SK-N-SH treated with all-trans-retinoic acid at 6 μM for 48 hours (cell line): ENCODE measurements at regions not wholly inside any gene's neighbourhood (a gene's known extent, or its start where the extent isn't known, plus 50 kb on each side); places are given as distances from the start of the nearest gene placed in this dataset.

Experiments
- ATAC-seq: fragments of 200-7000 bp; cut with Tn5 transposase; 3 replicates; pipeline ENCODE4 v1.9.1; 2020; ENCODE audit warnings: mild to moderate bottlenecking, moderate library complexity
- CSDC2 ChIP-seq: fragments of 250-450 bp; sonication (Bioruptor Pico); IDR thresholded peaks from 2 replicates; pipeline ENCODE4 v1.5.0; 2020; ENCODE audit warnings: mild to moderate bottlenecking, moderate library complexity
- ESRRG ChIP-seq: fragments of 250-450 bp; sonication (Bioruptor Pico); IDR thresholded peaks from 2 replicates; pipeline ENCODE4 v1.6.1; 2021; ENCODE audit warnings: mild to moderate bottlenecking
- OSR1 ChIP-seq: fragments of 250-450 bp; sonication (Bioruptor Pico); IDR thresholded peaks from 2 replicates; pipeline ENCODE4 v1.8.0; 2022; ENCODE audit warnings: moderate library complexity, mild to moderate bottlenecking, inconsistent platforms
- PPARA ChIP-seq: fragments of 250-450 bp; sonication (Bioruptor Pico); IDR thresholded peaks from 2 replicates; pipeline ENCODE4 v1.5.0; 2020; ENCODE audit warnings: mild to moderate bottlenecking, borderline replicate concordance
- SNAI2 ChIP-seq: fragments of 250-450 bp; sonication (Bioruptor Pico); IDR thresholded peaks from 2 replicates; pipeline ENCODE4 v1.5.0; 2020; ENCODE audit warnings: mild to moderate bottlenecking, moderate library complexity
- TCF4 ChIP-seq: fragments of 250-450 bp; sonication (Bioruptor Pico); IDR thresholded peaks from 2 replicates; pipeline ENCODE4 v1.8.0; 2021; ENCODE audit warnings: mild to moderate bottlenecking, moderate library complexity, borderline replicate concordance
- ZFP30 ChIP-seq: fragments of 450-650 bp; formaldehyde crosslinking; IDR thresholded peaks from 2 replicates; pipeline ENCODE4 v1.5.0; 2022; ENCODE audit warnings: mild to moderate bottlenecking, moderate library complexity
- ZNF565 ChIP-seq: fragments of 450-650 bp; formaldehyde crosslinking; conservative IDR thresholded peaks from 2 replicates; pipeline ENCODE4 v1.5.0; 2020; ENCODE audit warnings: low read depth, mild to moderate bottlenecking, moderate library complexity
- ZNF70 ChIP-seq: fragments of 450-650 bp; formaldehyde crosslinking; IDR thresholded peaks from 2 replicates; pipeline ENCODE4 v1.5.0; 2020; ENCODE audit warnings: mild to moderate bottlenecking, moderate library complexity
- TF ChIP-seq, protein P1 (sequence below): fragments of 250-450 bp; sonication (Bioruptor Pico); IDR thresholded peaks from 2 replicates; pipeline ENCODE4 v1.8.0; 2021; ENCODE audit warnings: low read depth, mild to moderate bottlenecking, moderate library complexity, borderline replicate concordance
- TF ChIP-seq, protein P2 (sequence below): fragments of 250-450 bp; sonication (Bioruptor Pico); IDR thresholded peaks from 2 replicates; pipeline ENCODE4 v1.5.0; 2020; ENCODE audit warnings: mild to moderate bottlenecking, moderate library complexity
- TF ChIP-seq, protein P3 (sequence below): fragments of 250-450 bp; sonication (Bioruptor Pico); IDR thresholded peaks from 2 replicates; pipeline ENCODE4 v1.8.0; 2020; ENCODE audit warnings: mild to moderate bottlenecking, moderate library complexity, borderline replicate concordance
- TF ChIP-seq, protein P4 (sequence below): fragments of 250-450 bp; sonication (Bioruptor Pico); IDR thresholded peaks from 2 replicates; pipeline ENCODE4 v1.5.1; 2021; ENCODE audit warnings: mild to moderate bottlenecking, moderate library complexity
- TF ChIP-seq, protein P5 (sequence below): fragments of 250-450 bp; sonication (Bioruptor Pico); IDR thresholded peaks from 2 replicates; pipeline ENCODE4 v1.5.1; 2020; ENCODE audit warnings: low read depth, mild to moderate bottlenecking, moderate library complexity

DNA sequence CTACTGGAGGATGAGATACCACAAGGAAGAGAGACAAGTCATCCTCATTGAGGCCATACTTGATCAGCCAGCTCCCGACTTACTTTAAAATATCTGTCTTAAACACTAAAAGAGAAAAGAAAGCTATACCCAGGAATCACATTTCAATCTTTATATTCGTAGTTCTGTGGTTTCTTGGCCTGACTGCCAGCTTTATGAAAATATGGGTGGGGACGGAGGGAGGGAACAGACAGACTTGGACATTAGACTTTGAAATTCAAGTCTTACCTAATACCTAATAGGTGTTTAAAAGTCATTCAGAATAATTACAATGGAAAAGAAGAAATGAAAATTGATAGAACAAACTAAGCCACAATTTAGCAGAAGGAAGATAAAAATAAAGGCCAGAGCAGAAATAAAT, 604.8 kb upstream of the RORB start:
- ATAC-seq = no peak
- TF ChIP-seq OSR1 = no peak
- TF ChIP-seq, protein P1, sequence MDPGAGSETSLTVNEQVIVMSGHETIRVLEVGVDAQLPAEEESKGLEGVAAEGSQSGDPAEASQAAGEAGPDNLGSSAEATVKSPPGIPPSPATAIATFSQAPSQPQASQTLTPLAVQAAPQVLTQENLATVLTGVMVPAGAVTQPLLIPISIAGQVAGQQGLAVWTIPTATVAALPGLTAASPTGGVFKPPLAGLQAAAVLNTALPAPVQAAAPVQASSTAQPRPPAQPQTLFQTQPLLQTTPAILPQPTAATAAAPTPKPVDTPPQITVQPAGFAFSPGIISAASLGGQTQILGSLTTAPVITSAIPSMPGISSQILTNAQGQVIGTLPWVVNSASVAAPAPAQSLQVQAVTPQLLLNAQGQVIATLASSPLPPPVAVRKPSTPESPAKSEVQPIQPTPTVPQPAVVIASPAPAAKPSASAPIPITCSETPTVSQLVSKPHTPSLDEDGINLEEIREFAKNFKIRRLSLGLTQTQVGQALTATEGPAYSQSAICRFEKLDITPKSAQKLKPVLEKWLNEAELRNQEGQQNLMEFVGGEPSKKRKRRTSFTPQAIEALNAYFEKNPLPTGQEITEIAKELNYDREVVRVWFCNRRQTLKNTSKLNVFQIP (CRISPR knock-in tag) = no peak
- no peak for TF ChIP-seq ZNF565 (CRISPR knock-in tag)
- TF ChIP-seq, protein P2, sequence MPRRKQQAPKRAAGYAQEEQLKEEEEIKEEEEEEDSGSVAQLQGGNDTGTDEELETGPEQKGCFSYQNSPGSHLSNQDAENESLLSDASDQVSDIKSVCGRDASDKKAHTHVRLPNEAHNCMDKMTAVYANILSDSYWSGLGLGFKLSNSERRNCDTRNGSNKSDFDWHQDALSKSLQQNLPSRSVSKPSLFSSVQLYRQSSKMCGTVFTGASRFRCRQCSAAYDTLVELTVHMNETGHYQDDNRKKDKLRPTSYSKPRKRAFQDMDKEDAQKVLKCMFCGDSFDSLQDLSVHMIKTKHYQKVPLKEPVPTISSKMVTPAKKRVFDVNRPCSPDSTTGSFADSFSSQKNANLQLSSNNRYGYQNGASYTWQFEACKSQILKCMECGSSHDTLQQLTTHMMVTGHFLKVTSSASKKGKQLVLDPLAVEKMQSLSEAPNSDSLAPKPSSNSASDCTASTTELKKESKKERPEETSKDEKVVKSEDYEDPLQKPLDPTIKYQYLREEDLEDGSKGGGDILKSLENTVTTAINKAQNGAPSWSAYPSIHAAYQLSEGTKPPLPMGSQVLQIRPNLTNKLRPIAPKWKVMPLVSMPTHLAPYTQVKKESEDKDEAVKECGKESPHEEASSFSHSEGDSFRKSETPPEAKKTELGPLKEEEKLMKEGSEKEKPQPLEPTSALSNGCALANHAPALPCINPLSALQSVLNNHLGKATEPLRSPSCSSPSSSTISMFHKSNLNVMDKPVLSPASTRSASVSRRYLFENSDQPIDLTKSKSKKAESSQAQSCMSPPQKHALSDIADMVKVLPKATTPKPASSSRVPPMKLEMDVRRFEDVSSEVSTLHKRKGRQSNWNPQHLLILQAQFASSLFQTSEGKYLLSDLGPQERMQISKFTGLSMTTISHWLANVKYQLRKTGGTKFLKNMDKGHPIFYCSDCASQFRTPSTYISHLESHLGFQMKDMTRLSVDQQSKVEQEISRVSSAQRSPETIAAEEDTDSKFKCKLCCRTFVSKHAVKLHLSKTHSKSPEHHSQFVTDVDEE (CRISPR knock-in tag) = no peak
- TF ChIP-seq, all 23 proteins: peak for 0

DNA sequence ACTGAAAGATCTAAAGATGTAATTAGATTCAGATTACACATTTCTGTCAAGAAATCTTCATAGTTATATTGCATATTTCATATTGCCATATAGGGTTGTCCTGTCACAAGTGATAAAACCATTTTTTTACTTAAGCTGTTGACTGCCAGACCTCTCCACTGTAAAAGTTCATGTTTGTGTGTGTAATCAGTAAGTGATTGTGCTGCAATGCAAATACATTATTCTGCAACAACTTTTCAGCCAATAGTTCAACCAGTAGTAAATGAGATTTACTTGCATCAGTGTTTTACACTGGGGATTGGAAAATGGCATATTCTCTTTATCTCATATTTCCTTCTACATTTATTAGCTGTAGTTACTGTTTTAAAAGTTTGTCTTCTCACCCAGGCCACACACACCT, 603.9 kb upstream of the RORB start:
- TF ChIP-seq, protein P3, sequence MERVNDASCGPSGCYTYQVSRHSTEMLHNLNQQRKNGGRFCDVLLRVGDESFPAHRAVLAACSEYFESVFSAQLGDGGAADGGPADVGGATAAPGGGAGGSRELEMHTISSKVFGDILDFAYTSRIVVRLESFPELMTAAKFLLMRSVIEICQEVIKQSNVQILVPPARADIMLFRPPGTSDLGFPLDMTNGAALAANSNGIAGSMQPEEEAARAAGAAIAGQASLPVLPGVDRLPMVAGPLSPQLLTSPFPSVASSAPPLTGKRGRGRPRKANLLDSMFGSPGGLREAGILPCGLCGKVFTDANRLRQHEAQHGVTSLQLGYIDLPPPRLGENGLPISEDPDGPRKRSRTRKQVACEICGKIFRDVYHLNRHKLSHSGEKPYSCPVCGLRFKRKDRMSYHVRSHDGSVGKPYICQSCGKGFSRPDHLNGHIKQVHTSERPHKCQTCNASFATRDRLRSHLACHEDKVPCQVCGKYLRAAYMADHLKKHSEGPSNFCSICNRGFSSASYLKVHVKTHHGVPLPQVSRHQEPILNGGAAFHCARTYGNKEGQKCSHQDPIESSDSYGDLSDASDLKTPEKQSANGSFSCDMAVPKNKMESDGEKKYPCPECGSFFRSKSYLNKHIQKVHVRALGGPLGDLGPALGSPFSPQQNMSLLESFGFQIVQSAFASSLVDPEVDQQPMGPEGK = no peak
- TF ChIP-seq ZNF565 (CRISPR knock-in tag) = no peak
- TF ChIP-seq, protein P4, sequence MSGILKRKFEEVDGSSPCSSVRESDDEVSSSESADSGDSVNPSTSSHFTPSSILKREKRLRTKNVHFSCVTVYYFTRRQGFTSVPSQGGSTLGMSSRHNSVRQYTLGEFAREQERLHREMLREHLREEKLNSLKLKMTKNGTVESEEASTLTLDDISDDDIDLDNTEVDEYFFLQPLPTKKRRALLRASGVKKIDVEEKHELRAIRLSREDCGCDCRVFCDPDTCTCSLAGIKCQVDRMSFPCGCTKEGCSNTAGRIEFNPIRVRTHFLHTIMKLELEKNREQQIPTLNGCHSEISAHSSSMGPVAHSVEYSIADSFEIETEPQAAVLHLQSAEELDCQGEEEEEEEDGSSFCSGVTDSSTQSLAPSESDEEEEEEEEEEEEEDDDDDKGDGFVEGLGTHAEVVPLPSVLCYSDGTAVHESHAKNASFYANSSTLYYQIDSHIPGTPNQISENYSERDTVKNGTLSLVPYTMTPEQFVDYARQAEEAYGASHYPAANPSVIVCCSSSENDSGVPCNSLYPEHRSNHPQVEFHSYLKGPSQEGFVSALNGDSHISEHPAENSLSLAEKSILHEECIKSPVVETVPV (CRISPR knock-in tag) = no peak
- TF ChIP-seq PPARA = no peak
- no peak for TF ChIP-seq SNAI2 (CRISPR knock-in tag)
- no peak for TF ChIP-seq ZFP30
- no peak for ATAC-seq

DNA sequence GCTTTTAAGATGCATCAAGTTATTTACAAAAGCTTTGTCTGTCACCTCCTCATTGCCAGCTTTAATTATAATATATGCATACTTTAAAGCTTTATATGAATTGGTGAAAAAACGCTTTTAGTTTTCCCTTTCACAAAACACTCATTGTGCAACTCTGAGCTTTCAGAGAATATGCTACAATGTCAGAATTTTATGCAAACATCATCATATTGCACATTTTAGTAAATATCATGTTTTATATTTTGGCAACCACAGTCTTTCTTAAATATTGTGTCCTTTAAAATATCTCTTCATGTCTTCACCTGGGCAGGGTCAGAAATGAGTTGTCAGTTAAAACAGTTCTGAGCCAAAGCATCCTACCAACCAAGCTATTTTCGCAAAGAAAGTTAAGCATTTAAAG, 601.1 kb upstream of the RORB start:
- ATAC-seq = no peak
- TF ChIP-seq CSDC2 (CRISPR knock-in tag) = no peak
- TF ChIP-seq, protein P2 (CRISPR knock-in tag) = no peak
- TF ChIP-seq, protein P5, sequence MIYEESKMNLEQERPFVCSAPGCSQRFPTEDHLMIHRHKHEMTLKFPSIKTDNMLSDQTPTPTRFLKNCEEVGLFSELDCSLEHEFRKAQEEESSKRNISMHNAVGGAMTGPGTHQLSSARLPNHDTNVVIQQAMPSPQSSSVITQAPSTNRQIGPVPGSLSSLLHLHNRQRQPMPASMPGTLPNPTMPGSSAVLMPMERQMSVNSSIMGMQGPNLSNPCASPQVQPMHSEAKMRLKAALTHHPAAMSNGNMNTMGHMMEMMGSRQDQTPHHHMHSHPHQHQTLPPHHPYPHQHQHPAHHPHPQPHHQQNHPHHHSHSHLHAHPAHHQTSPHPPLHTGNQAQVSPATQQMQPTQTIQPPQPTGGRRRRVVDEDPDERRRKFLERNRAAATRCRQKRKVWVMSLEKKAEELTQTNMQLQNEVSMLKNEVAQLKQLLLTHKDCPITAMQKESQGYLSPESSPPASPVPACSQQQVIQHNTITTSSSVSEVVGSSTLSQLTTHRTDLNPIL (CRISPR knock-in tag) = no peak
- TF ChIP-seq SNAI2 (CRISPR knock-in tag) = no peak
- TF ChIP-seq, protein P4 (CRISPR knock-in tag) = no peak
- no peak for TF ChIP-seq ESRRG (CRISPR knock-in tag)
- TF ChIP-seq, protein P3 = no peak
- TF ChIP-seq, protein P1 (CRISPR knock-in tag) = no peak
- TF ChIP-seq TCF4 (CRISPR knock-in tag) = no peak
- no peak for TF ChIP-seq ZNF70 (CRISPR knock-in tag)
